A549 (cell line): ENCODE measurements at regions not wholly inside any gene's neighbourhood (a gene's known extent, or its start where the extent isn't known, plus 50 kb on each side); places are given as distances from the start of the nearest gene placed in this dataset.

ENCODE experiments used
- ATAC-seq, 2 experiments: fragments of 200-7000 bp in 1 of 2; fragments of >200 bp in 1 of 2; cut with Nextera tagmentation in 1 of 2; cut with Tn5 transposase in 1 of 2; 3 replicates each; pipeline versions ENCODE4 v1.8.0 to v1.9.1; 2018 to 2020; ENCODE audit warnings: mild to moderate bottlenecking in 1 of 2, moderate library complexity in 1 of 2
- CTCF ChIA-PET: fragments of 300-600 bp; sonication (Branson Sonifier 250); formaldehyde crosslinking; extraction: SDS; loops from one replicate; lab custom pipeline; 2021; ENCODE audit warnings: antibody characterized with exemption, inconsistent platforms; lab: Yijun Ruan, JAX
- POLR2A ChIA-PET: fragments of 350-600 bp; formaldehyde crosslinking; extraction: SDS; loops from one replicate; lab custom pipeline; 2021; ENCODE audit warnings: antibody characterized with exemption, inconsistent platforms; lab: Yijun Ruan, JAX
- DNase-seq, 2 experiments: peaks; one replicate each; pipeline versions ENCODE4 v3.0.0 to v3.0.0-alpha.2; 2011 to 2016; ENCODE audit warnings: low read depth in 1 of 2, low spot score in 1 of 2
- FAIRE-seq: peaks from 2 replicates; lab custom pipeline; 2011; peaks lifted over from hg19 to GRCh38; lab: Jason Lieb, UNC
- H3K27ac ChIP-seq, 2 experiments: fragments of >200 bp; sonication (Bioruptor Twin); formaldehyde crosslinking; 3 replicates each; pipeline ENCODE4 v1.5.1; 2016 to 2017
- H3K4me1 ChIP-seq: fragments of >200 bp; sonication (Bioruptor Twin); formaldehyde crosslinking; 3 replicates; pipeline ENCODE4 v1.6.1; 2016
- H3K4me2 ChIP-seq: fragments of >200 bp; sonication (Bioruptor Twin); formaldehyde crosslinking; 3 replicates; pipeline ENCODE4 v1.6.1; 2016
- H3K4me3 ChIP-seq: fragments of >200 bp; sonication (Bioruptor Twin); formaldehyde crosslinking; 3 replicates; pipeline ENCODE4 v1.5.1; 2016
- H3K9me3 ChIP-seq: fragments of >200 bp; sonication (Bioruptor Twin); formaldehyde crosslinking; 3 replicates; pipeline ENCODE4 v1.6.1; 2016
- CHD4 ChIP-seq: fragments of 200-600 bp; sonication (generic); IDR thresholded peaks from 2 replicates; pipeline ENCODE4 v1.6.1; 2016; ENCODE audit warnings: antibody characterized with exemption, mild to moderate bottlenecking, borderline replicate concordance
- EP300 ChIP-seq, 2 experiments: fragments of >200 bp; sonication (Bioruptor Twin); formaldehyde crosslinking; IDR thresholded peaks; 2 replicates in 1 of 2; 3 replicates in 1 of 2; pipeline ENCODE4 v1.6.1; 2016 to 2017
- ESRRA ChIP-seq: fragments of 150-350 bp; IDR thresholded peaks from 2 replicates; pipeline ENCODE4 v1.6.1; 2014; ENCODE audit warnings: mild to moderate bottlenecking, low read length, borderline replicate concordance
- FOSB ChIP-seq: fragments of 250-450 bp; sonication (Bioruptor Pico); IDR thresholded peaks from 2 replicates; pipeline ENCODE4 v1.5.0; 2020; ENCODE audit warnings: mild to moderate bottlenecking, moderate library complexity
- FOXS1 ChIP-seq: fragments of 250-450 bp; sonication (Bioruptor Pico); IDR thresholded peaks from 2 replicates; pipeline ENCODE4 v1.5.0; 2020; ENCODE audit warnings: mild to moderate bottlenecking, moderate library complexity
- GATA3 ChIP-seq: IDR thresholded peaks from 2 replicates; pipeline ENCODE4 v1.6.1; 2012; ENCODE audit warnings: borderline replicate concordance
- HOXA7 ChIP-seq: fragments of 250-450 bp; sonication (Bioruptor Pico); IDR thresholded peaks from 2 replicates; pipeline ENCODE4 v1.5.0; 2020; ENCODE audit warnings: mild to moderate bottlenecking, moderate library complexity
- HOXB13 ChIP-seq: fragments of 250-450 bp; sonication (Bioruptor Pico); IDR thresholded peaks from 2 replicates; pipeline ENCODE4 v1.5.0; 2020; ENCODE audit warnings: low read depth, mild to moderate bottlenecking, moderate library complexity
- JUNB ChIP-seq: fragments of >200 bp; sonication (Bioruptor Twin); formaldehyde crosslinking; IDR thresholded peaks from 2 replicates; pipeline ENCODE4 v1.6.1; 2016
- KDM5A ChIP-seq: fragments of 200-600 bp; sonication (generic); IDR thresholded peaks from 2 replicates; pipeline ENCODE4 v1.6.1; 2016; ENCODE audit warnings: antibody characterized with exemption, mild to moderate bottlenecking
- MAFK ChIP-seq: fragments of 450-650 bp; IDR thresholded peaks from 2 replicates; pipeline ENCODE4 v1.6.1; 2014; ENCODE audit not compliant: partially characterized antibody
- MAX ChIP-seq: IDR thresholded peaks from 2 replicates; pipeline ENCODE4 v1.6.1; 2012
- MYC ChIP-seq: IDR thresholded peaks from 2 replicates; pipeline ENCODE4 v1.6.1; 2012; ENCODE audit warnings: mild to moderate bottlenecking, inconsistent platforms, low read length, improper control_type of control experiment, borderline replicate concordance
- NFE2L2 ChIP-seq: fragments of 150-350 bp; conservative IDR thresholded peaks from 2 replicates; pipeline ENCODE4 v1.6.1; 2014; ENCODE audit warnings: low read length
- NPAS2 ChIP-seq: fragments of 250-450 bp; sonication (Bioruptor Pico); IDR thresholded peaks from 2 replicates; pipeline ENCODE4 v1.8.0; 2022; ENCODE audit warnings: mild to moderate bottlenecking, moderate library complexity, borderline replicate concordance
- PBX3 ChIP-seq: IDR thresholded peaks from 2 replicates; pipeline ENCODE4 v1.6.1; 2012
- PHF8 ChIP-seq: fragments of 200-600 bp; sonication (generic); IDR thresholded peaks from 2 replicates; pipeline ENCODE4 v1.6.1; 2016; ENCODE audit warnings: low read depth, mild to moderate bottlenecking, antibody characterized with exemption, moderate library complexity, borderline replicate concordance
- RAD21 ChIP-seq, 2 experiments: fragments of >200 bp in 1 of 2; sonication (Bioruptor Twin) in 1 of 2; formaldehyde crosslinking in 1 of 2; IDR thresholded peaks in 1 of 2; conservative IDR thresholded peaks in 1 of 2; 2 replicates in 1 of 2; 3 replicates in 1 of 2; pipeline ENCODE4 v1.6.1; 2012 to 2018; ENCODE audit warnings: inconsistent platforms in 1 of 2
- REST ChIP-seq: fragments of 200-600 bp; sonication (generic); IDR thresholded peaks from 2 replicates; pipeline ENCODE4 v1.6.1; 2016; ENCODE audit warnings: antibody characterized with exemption, mild to moderate bottlenecking, moderate library complexity
- RFX5 ChIP-seq: fragments of 450-650 bp; IDR thresholded peaks from 2 replicates; pipeline ENCODE4 v1.7.1; 2014; ENCODE audit warnings: antibody characterized with exemption, mild to moderate bottlenecking, moderate library complexity
- SREBF2 ChIP-seq: fragments of 450-650 bp; IDR thresholded peaks from 2 replicates; pipeline ENCODE4 v1.6.1; 2014; ENCODE audit warnings: mild to moderate bottlenecking, moderate library complexity
- TFCP2L1 ChIP-seq: fragments of 250-450 bp; sonication (Bioruptor Pico); IDR thresholded peaks from 2 replicates; pipeline ENCODE4 v1.5.0; 2021; ENCODE audit warnings: mild to moderate bottlenecking
- ZC3H11A ChIP-seq: fragments of 450-650 bp; IDR thresholded peaks from 2 replicates; pipeline ENCODE4 v1.6.1; 2014; ENCODE audit warnings: antibody characterized with exemption, mild to moderate bottlenecking
- ZFP36 ChIP-seq: fragments of 450-650 bp; IDR thresholded peaks from 2 replicates; pipeline ENCODE4 v1.6.1; 2014; ENCODE audit warnings: borderline replicate concordance; ENCODE audit not compliant: partially characterized antibody
- ZNF302 ChIP-seq: fragments of 250-450 bp; sonication (Bioruptor Pico); IDR thresholded peaks from 2 replicates; pipeline ENCODE4 v1.9.0; 2021; ENCODE audit warnings: inconsistent platforms, mild to moderate bottlenecking, moderate library complexity
- WGBS: methylation state at CpG from one replicate; pipeline ENCODE4 v1.1.6; 2017; ENCODE audit errors: missing lambda C conversion rate; 5-methylcytosine and 5-hydroxymethylcytosine counted together

- Histone ChIP-seq H3K9me3 (no peaks in the 10 kb centered on the region), H3K27ac (no peak overlapping the region), H3K4me3 (no peak overlapping the region), H3K4me2 (no peak overlapping the region), H3K4me1 (no peaks in the 10 kb centered on the region)
- WGBS, result 82% methylated on average over 1 of the region's 1 CpG
- ChIA-PET CTCF (no interaction called here), POLR2A (no interaction called here)
- ATAC-seq, result no peak
- FAIRE-seq, result no peak
- DNase-seq, result no peak
- TF ChIP-seq ESRRA (no peak), RAD21 (conservative IDR thresholded peaks at IDR 0.05 in 1 of 2, IDR thresholded peaks at IDR 0.05 in 1 of 2) (no peak), MAX (no peak), PBX3 (no peak), ZFP36 (no peak), NPAS2 (CRISPR knock-in tag) (no peak), EP300 (IDR thresholded peaks at IDR 0.05) (no peak), JUNB (no peak)
These were observed 63.7 kb upstream of the SESN3 start for GRCh38 chr11:95294701-95295100.

- H3K27ac ChIP-seq, result no peak overlapping the region
- CTCF ChIA-PET, result no interaction called here
These were observed 62.1 kb upstream of the SESN3 start for GRCh38 chr11:95293116-95293515.

GRCh38 chr11:95291946-95292345 lies 60.9 kb upstream of the SESN3 start:
- 42% methylated on average over 4 of the region's 4 CpGs for WGBS
- H3K4me1 ChIP-seq, result no peaks in the 10 kb centered on the region
- TF ChIP-seq ZC3H11A (no peak), TFCP2L1 (CRISPR knock-in tag) (no peak), FOSB (CRISPR knock-in tag) (no peak), REST (no peak), PHF8 (no peak), HOXA7 (CRISPR knock-in tag) (no peak), ZNF302 (CRISPR knock-in tag) (no peak), ESRRA (no peak), HOXB13 (no peak), GATA3 (no peak)

More at GRCh38 chr11:95293116-95293515, 62.1 kb upstream of the SESN3 start:
- 71% methylated on average over 3 of the region's 3 CpGs for WGBS
- no peak overlapping the region for H3K4me2 ChIP-seq
- POLR2A ChIA-PET, result no interaction called here
- FAIRE-seq, result no peak
- H3K4me1 ChIP-seq, result no peaks in the 10 kb centered on the region
- H3K4me3 ChIP-seq, result no peak overlapping the region
- TF ChIP-seq MAX, result no peak
- TF ChIP-seq CHD4, result no peak
- no peak for TF ChIP-seq NFE2L2
- no peak for TF ChIP-seq FOXS1 (CRISPR knock-in tag)
- TF ChIP-seq SREBF2, result no peak
- no peak for TF ChIP-seq MYC
- TF ChIP-seq KDM5A, result no peak
- TF ChIP-seq RFX5, result no peak
- TF ChIP-seq NPAS2 (CRISPR knock-in tag), result no peak
- TF ChIP-seq MAFK, result no peak
- no peak for TF ChIP-seq TFCP2L1 (CRISPR knock-in tag)
- TF ChIP-seq REST, result no peak
- DNase-seq, result no peak
- H3K9me3 ChIP-seq, result no peaks in the 10 kb centered on the region
- no peak for ATAC-seq

More at GRCh38 chr11:95291946-95292345, 60.9 kb upstream of the SESN3 start:
- DNase-seq (no peak), ATAC-seq (no peak), FAIRE-seq (no peak)
- H3K4me2 ChIP-seq, result no peak overlapping the region
- CTCF ChIA-PET, result no interaction called here
- H3K9me3 ChIP-seq, result no peaks in the 10 kb centered on the region
- no peak overlapping the region for H3K27ac ChIP-seq
- no peak overlapping the region for H3K4me3 ChIP-seq
- POLR2A ChIA-PET, result no interaction called here
